Left ventricle myocardium inferior (tissue), 1 donor: ENCODE measurements at regions not wholly inside any gene's neighbourhood (a gene's known extent, or its start where the extent isn't known, plus 50 kb on each side); places are given as distances from the start of the nearest gene placed in this dataset.

Experiments used
- DNase-seq: peaks from one replicate; pipeline ENCODE4 v3.0.0-alpha.2; 2020
- H3K27ac ChIP-seq: fragments of 200-600 bp; replicated peaks from 2 replicates; pipeline ENCODE4 v1.8.0; 2021
- H3K27me3 ChIP-seq: fragments of 200-600 bp; 2 replicates; pipeline ENCODE4 v1.8.0; 2021; ENCODE audit warnings: low read depth
- H3K36me3 ChIP-seq: fragments of 200-600 bp; 2 replicates; pipeline ENCODE4 v1.8.0; 2021
- H3K4me1 ChIP-seq: fragments of 200-600 bp; 2 replicates; pipeline ENCODE4 v1.8.0; 2021
- H3K4me3 ChIP-seq: fragments of 200-600 bp; 2 replicates; pipeline ENCODE4 v1.8.0; 2021; ENCODE audit warnings: mild to moderate bottlenecking, moderate library complexity
- H3K9me3 ChIP-seq: fragments of 200-600 bp; replicated peaks from 2 replicates; pipeline ENCODE4 v1.8.0; 2021
- intact Hi-C: fragments of 100-400 bp; cut with micrococcal nuclease; formaldehyde crosslinking; loops from one replicate; pipeline ENCODE4 v1.11.0; 2022
- TF ChIP-seq, protein P1 (sequence below): fragments of 200-600 bp; IDR thresholded peaks from 2 replicates; pipeline ENCODE4 v1.8.0; 2021; ENCODE audit warnings: antibody characterized with exemption, mild to moderate bottlenecking, borderline replicate concordance
- donor health status: DM: no; HTN: yes; CAD: no; lungs with severe emphysema.

DNA sequence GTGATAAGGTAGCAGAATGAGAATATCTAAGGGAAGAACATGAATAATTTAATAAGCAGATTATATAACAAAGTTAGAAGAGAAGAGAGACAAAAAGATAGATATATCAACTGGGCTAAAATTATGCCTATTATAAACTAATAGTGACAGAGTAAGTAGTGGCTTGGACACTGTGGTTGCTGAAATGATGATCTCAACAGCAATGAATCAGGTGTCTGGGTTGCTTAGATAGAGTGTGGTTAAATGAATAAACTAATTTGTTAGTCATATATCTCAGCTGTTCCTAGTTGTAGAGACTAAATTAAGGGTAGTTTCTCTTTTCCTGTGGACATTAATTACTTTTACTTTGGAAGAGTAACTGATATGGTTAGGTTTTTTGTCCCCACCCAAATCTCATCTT, 1485.4 kb upstream of the CELF4 start:
- intact Hi-C loops = no loop called here
- H3K4me1 ChIP-seq = no peaks in the 10 kb centered on the region
- TF ChIP-seq, protein P1, sequence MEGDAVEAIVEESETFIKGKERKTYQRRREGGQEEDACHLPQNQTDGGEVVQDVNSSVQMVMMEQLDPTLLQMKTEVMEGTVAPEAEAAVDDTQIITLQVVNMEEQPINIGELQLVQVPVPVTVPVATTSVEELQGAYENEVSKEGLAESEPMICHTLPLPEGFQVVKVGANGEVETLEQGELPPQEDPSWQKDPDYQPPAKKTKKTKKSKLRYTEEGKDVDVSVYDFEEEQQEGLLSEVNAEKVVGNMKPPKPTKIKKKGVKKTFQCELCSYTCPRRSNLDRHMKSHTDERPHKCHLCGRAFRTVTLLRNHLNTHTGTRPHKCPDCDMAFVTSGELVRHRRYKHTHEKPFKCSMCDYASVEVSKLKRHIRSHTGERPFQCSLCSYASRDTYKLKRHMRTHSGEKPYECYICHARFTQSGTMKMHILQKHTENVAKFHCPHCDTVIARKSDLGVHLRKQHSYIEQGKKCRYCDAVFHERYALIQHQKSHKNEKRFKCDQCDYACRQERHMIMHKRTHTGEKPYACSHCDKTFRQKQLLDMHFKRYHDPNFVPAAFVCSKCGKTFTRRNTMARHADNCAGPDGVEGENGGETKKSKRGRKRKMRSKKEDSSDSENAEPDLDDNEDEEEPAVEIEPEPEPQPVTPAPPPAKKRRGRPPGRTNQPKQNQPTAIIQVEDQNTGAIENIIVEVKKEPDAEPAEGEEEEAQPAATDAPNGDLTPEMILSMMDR = no peak

DNA sequence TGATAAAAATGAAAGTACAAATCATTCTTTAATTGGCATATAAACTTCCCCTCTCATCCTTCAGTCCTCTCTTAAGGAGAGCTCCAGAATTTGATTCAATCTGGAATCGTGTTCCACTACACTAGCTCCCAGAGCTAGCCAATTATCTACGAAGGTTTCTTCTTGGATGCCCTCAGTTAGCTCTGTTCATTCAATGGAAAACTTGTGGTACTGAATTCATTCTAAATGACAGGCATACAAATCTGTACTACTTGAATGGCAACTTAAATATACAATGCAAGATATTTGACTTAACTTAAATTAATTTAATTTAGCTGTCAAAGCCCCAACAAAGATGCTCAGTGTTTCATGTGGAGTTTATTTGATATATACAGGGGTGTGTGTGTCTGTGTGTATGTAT, 1474.2 kb upstream of the CELF4 start:
- Histone ChIP-seq H3K4me1 (no peaks in the 10 kb centered on the region), H3K9me3 (no peaks in the 10 kb centered on the region), H3K27ac (no peak overlapping the region), H3K27me3 (no peaks in the 10 kb centered on the region), H3K4me3 (no peak overlapping the region), H3K36me3 (no peaks in the 10 kb centered on the region)
- intact Hi-C loops = no loop called here
- TF ChIP-seq, protein P1 = no peak
- no peak for DNase-seq

More for the DNA sequence above, 1485.4 kb upstream of the CELF4 start:
- no peak overlapping the region for H3K4me3 ChIP-seq
- H3K27ac ChIP-seq = no peak overlapping the region
- no peaks in the 10 kb centered on the region for H3K27me3 ChIP-seq
- no peaks in the 10 kb centered on the region for H3K36me3 ChIP-seq
- no peaks in the 10 kb centered on the region for H3K9me3 ChIP-seq
- DNase-seq = no peak

DNA sequence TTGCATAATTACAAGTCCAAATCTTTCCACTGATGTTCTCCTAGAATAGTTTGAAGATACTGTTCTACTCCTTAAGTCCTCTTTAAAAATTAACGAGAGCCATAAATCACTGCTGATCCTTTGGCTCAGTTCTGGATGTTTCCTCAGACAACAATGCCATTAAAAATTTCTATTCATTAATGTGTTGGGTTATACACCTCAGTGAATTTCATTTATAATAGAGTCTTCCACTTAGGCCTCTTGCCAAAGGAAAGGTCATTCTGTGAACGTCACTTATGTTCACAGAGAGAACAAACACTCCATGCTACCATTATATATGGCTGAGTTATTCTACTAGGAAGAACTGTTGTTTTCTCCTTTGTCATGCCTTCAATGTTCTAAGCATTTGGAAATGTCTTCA, 1472.3 kb upstream of the CELF4 start:
- TF ChIP-seq, protein P1 = no peak
- intact Hi-C loops = no loop called here
- H3K27me3 ChIP-seq = no peaks in the 10 kb centered on the region

DNA sequence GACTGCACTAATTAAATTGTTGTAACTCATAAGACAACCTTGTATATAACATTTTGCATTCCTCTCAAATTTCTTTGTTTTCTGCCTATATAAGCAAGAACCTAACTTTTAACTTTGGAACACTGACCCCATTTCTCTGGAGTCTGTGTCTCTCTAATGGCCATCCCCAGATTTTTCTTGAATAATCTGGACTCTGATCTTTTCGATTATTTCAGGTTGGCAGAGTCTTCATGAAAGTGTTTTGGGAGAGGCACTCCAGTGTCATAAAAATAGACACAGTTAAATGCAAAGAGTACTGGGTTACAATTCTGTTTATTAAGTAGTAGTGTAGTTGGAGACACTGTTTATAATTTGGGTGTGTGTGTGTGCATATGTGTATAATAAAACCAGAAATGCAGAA, 1467.7 kb upstream of the CELF4 start:
- no peaks in the 10 kb centered on the region for H3K9me3 ChIP-seq
- H3K4me3 ChIP-seq = no peak overlapping the region
- intact Hi-C loops = no loop called here
- TF ChIP-seq, protein P1 = no peak
- H3K27me3 ChIP-seq = no peaks in the 10 kb centered on the region
- no peaks in the 10 kb centered on the region for H3K36me3 ChIP-seq
- H3K27ac ChIP-seq = no peak overlapping the region
- DNase-seq = no peak
- H3K4me1 ChIP-seq = no peaks in the 10 kb centered on the region

More for the DNA sequence above, 1472.3 kb upstream of the CELF4 start:
- DNase-seq = no peak
- Histone ChIP-seq H3K27ac (no peak overlapping the region), H3K4me3 (no peak overlapping the region), H3K4me1 (no peaks in the 10 kb centered on the region), H3K36me3 (no peaks in the 10 kb centered on the region), H3K9me3 (no peaks in the 10 kb centered on the region)

DNA sequence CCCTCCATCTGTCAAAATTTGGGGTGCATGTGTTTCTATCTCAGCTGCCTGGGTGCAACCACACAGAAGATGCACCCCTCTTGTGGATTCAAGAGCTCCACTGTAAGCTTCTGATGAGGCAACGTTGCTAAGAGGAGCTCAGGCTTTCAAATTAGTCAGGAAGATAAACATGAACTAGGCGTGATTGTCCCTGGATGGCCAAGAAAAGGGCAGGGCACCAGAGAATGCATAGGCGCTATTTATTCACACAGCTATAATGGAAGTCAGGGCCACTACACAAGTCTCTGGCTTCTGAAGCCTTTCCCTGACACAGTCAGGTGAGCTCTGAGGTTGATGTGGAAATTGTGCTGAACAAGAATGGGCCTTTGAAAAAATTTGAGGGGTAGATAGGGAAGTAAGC, 1466.0 kb upstream of the CELF4 start:
- H3K4me3 ChIP-seq = no peak overlapping the region
- H3K4me1 ChIP-seq = no peaks in the 10 kb centered on the region
- no peak overlapping the region for H3K27ac ChIP-seq
- no peak for DNase-seq
- H3K27me3 ChIP-seq = no peaks in the 10 kb centered on the region
- H3K36me3 ChIP-seq = no peaks in the 10 kb centered on the region
- H3K9me3 ChIP-seq = no peaks in the 10 kb centered on the region
- intact Hi-C loops = no loop called here
- TF ChIP-seq, protein P1 = no peak
